ENCODE measurements at regions not wholly inside any gene's neighbourhood (a gene's known extent, or its start where the extent isn't known, plus 50 kb on each side); places are given as distances from the start of the nearest gene placed in this dataset.
A peak's percentile ranks its signal among the peaks of the same experiment; 100 is the strongest.

DNA sequence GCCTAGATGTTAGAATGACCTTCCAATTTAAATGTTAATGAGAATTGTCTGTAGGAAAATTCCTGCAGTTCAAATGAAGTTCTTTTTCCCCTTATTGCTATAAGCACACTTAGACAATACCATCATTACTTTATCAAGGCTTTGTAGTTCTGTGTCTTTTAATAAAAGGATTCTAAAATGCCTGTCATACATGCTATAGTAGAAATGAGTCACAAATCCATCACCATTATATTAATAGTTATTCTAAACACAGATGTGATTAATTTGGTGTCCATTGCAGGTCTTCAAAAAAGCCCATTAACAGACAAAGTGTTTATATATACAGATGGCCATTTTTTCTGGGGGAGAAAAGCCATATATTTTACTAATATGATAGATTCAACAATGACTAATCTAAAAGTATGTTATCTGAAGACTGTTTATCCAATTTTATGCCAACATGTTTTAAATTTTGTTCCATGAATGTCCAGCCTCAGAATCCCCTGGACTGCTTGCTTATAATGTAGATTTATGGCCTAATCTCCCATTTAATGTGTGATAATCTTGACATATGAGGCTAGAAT lies 1678.3 kb upstream of the PCDH20 start:
- ChIA-PET POLR2A (ENCODE audit: unreplicated experiment) (no interaction called here), CTCF (no interaction called here)
- Histone ChIP-seq H2BK120ac (ENCODE audit: low read depth, low read length) (no peak overlapping the region), H4K8ac (ENCODE audit: low read depth in 2 of 2, low read length in 2 of 2) (no peak overlapping the region), H3K23ac (ENCODE audit: low read depth, low read length) (peak overlapping the region; percentile 13; the same call in 1 of the 2 replicates), H3K4ac (ENCODE audit: low read depth, low read length) (no peak overlapping the region), H3K56ac (ENCODE audit: extremely low read depth, insufficient read depth, low read length) (no peak overlapping the region), H3K27me3 (ENCODE audit: control insufficient read depth, insufficient read depth, low read length) (no peaks in the 10 kb centered on the region), H2BK15ac (ENCODE audit: low read depth, low read length) (no peak overlapping the region), H3K9me1 (ENCODE audit: insufficient read depth, low read length) (no peaks in the 10 kb centered on the region), H3K4me1 (ENCODE audit: control insufficient read depth, insufficient read depth, low read length) (0 out of 2 replicates have a peak, but pooled peaks cover 2% of the 10 kb centered on the region), H2BK20ac (ENCODE audit: low read depth, low read length) (no peak overlapping the region), H2AFZ (replicated peaks; ENCODE audit: low read length, poor library complexity) (no peak overlapping the region), H2BK5ac (ENCODE audit: low read depth, low read length, poor library complexity, severe bottlenecking) (no peak overlapping the region), H3K27ac (ENCODE audit: insufficient read depth, low read length) (no peak overlapping the region), H3K9ac (ENCODE audit: low read depth, low read length) (no peak overlapping the region), H4K91ac (ENCODE audit: insufficient read depth, low read depth, low read length) (no peak overlapping the region), H3K18ac (ENCODE audit: low read depth, low read length) (no peak overlapping the region; the same call in 1 of the 2 replicates), H3K4me2 (ENCODE audit: low read depth, low read length) (no peak overlapping the region), H4K20me1 (ENCODE audit: insufficient read depth, low read length) (no peaks in the 10 kb centered on the region), H2AK5ac (ENCODE audit: low read depth, low read length) (no peak overlapping the region), H3K36me3 (ENCODE audit: control insufficient read depth, insufficient read depth, low read length) (no peaks in the 10 kb centered on the region), H3K9me3 (ENCODE audit: control insufficient read depth, insufficient read depth, low read length) (no peaks in the 10 kb centered on the region), H2AK9ac (replicated peaks; ENCODE audit: low read depth, low read length, poor library complexity) (no peak overlapping the region), H3K14ac (replicated peaks; ENCODE audit: low read depth, low read length) (no peak overlapping the region), H4K5ac (ENCODE audit: low read depth, low read length) (no peak overlapping the region), H3K4me3 (ENCODE audit: insufficient read depth, low read depth, low read length) (no peak overlapping the region), H3K79me1 (ENCODE audit: low read depth in 1 of 2, low read length in 2 of 2) (no peaks in the 10 kb centered on the region)
- DNase-seq (peak; percentile 50), ATAC-seq (ENCODE audit: low read depth) (peak; percentile 59; the same call in 1 of the 2 replicates)
- no peak for TF ChIP-seq CHD1 (IDR thresholded peaks at IDR 0.05; ENCODE audit: low read depth, low read length)
- no peak for TF ChIP-seq USF2 (IDR thresholded peaks at IDR 0.05; ENCODE audit: low read depth, low read length)
- no peak for TF ChIP-seq MAZ (IDR thresholded peaks at IDR 0.05; ENCODE audit: borderline replicate concordance, low read depth, low read length)
- TF ChIP-seq, protein P1, sequence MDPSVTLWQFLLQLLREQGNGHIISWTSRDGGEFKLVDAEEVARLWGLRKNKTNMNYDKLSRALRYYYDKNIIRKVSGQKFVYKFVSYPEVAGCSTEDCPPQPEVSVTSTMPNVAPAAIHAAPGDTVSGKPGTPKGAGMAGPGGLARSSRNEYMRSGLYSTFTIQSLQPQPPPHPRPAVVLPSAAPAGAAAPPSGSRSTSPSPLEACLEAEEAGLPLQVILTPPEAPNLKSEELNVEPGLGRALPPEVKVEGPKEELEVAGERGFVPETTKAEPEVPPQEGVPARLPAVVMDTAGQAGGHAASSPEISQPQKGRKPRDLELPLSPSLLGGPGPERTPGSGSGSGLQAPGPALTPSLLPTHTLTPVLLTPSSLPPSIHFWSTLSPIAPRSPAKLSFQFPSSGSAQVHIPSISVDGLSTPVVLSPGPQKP (IDR thresholded peaks at IDR 0.05; ENCODE audit: borderline replicate concordance, low read depth, low read length) = no peak
- TF ChIP-seq SMC3 (IDR thresholded peaks at IDR 0.05; ENCODE audit: low read depth, low read length) = no peak
- no peak for TF ChIP-seq POLR2A (IDR thresholded peaks at IDR 0.05; ENCODE audit: low read depth, low read length)
- TF ChIP-seq BHLHE40 (IDR thresholded peaks at IDR 0.05; ENCODE audit: low read depth, low read length) = no peak
- TF ChIP-seq RCOR1 (IDR thresholded peaks at IDR 0.05; ENCODE audit: insufficient replicate concordance, low read length) = no peak
- TF ChIP-seq NFE2L2 (IDR thresholded peaks at IDR 0.05; ENCODE audit: low read depth, low read length) = no peak
- TF ChIP-seq MAFK (IDR thresholded peaks at IDR 0.05; ENCODE audit: low read depth, low read length) = no peak
- no peak for TF ChIP-seq FOS (IDR thresholded peaks at IDR 0.05; ENCODE audit: low read depth, low read length)
- intact Hi-C loops (cut with micrococcal nuclease) (no loop called here), in situ Hi-C loops (cut with MboI; ENCODE audit: low sequenced_read_pairs) (no loop called here), dilution Hi-C loops (cut with HindIII; ENCODE audit: low sequenced_read_pairs, unreplicated experiment) (no loop called here)
- BruUV-seq (replicated peaks) = no TSS peak
